GM12874 (cell line): ENCODE measurements at regions not wholly inside any gene's neighbourhood (a gene's known extent, or its start where the extent isn't known, plus 50 kb on each side); places are given as distances from the start of the nearest gene placed in this dataset.

ENCODE experiments used
- TF ChIP-seq, protein P1 (sequence below): IDR thresholded peaks from 2 replicates; pipeline ENCODE4 v1.5.1; 2011; ENCODE audit warnings: low read depth, mild to moderate bottlenecking, control low read depth, low read length, moderate library complexity; ENCODE audit not compliant: insufficient read depth

DNA sequence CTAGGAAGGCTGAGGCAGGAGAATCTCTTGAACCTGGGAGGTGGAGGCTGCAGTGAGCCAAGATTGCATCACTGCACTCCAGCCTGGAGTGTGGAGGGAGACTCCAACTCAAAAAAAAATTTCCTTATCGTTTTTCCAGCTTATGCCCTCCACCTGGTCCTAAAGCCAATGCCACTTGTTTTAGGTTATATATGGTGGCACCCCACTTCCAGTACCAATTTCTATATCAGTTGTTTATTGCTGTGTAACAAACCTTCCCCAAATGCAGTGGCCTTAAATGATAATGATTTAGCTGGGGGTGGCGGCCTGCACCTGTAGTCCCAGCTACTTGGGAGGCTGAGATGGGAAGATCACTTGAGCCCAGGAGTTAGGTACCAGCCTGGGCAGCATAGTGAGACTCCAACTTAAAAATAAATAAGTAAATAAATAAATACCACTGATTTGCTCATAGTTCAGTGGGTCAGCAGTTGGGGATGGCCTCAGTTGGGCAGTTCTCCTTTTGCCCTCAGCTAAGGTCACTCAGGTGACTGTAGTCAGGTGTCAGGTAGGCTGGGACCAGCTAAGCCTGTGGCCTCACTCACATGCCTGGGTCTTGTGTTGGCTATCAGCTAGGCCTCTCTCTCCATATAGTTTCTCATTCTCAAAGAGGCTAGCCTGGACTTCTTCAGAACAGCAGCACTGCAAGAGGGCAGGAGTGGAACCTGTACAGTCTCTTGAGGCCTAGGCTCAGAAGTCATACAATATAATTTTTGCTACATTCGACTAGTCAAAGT is 113.7 kb upstream of the GATA6 start:
- TF ChIP-seq, protein P1, sequence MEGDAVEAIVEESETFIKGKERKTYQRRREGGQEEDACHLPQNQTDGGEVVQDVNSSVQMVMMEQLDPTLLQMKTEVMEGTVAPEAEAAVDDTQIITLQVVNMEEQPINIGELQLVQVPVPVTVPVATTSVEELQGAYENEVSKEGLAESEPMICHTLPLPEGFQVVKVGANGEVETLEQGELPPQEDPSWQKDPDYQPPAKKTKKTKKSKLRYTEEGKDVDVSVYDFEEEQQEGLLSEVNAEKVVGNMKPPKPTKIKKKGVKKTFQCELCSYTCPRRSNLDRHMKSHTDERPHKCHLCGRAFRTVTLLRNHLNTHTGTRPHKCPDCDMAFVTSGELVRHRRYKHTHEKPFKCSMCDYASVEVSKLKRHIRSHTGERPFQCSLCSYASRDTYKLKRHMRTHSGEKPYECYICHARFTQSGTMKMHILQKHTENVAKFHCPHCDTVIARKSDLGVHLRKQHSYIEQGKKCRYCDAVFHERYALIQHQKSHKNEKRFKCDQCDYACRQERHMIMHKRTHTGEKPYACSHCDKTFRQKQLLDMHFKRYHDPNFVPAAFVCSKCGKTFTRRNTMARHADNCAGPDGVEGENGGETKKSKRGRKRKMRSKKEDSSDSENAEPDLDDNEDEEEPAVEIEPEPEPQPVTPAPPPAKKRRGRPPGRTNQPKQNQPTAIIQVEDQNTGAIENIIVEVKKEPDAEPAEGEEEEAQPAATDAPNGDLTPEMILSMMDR = no peak

DNA sequence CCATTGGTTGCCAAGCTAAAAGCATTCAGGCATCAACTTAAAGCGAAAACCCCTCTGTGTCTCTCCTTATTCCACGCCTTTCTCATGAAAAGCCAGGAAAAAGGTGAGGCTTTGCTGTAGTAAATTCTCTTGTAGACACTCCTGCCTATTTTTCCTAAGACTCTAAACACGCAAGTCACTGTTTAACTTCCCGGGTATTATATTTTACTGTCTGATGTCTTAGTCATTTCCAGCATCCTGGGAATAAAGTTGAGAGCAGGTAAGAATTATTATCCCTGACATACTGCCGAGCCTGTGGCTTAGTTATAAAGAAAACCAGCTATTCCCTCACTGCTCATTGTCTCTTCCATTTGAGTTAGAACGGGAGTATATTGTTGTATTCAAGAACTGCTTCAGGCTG is 112.4 kb upstream of the GATA6 start:
- TF ChIP-seq, protein P1 = no peak

GRCh38 chr18:22057908-22058527 is 111.4 kb upstream of the GATA6 start:
- TF ChIP-seq, protein P1 = no peak

DNA sequence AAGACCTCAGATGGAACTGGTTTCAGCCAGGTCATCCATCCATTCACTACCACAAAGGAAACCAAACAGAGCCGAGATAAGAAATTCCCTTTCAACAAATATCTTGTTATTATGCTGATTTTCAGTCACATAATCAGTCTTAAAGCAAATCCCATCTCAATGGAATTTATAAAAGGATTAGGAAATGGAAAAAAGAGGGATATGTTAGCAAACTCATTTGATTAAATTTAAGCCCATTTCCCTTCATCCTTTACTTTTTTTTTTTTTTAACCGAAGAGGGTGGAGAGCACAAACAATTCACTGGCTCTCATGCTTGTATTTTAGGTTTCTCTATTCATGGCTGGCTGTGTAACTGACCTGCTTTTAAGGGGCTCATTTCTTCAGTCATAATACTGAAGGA is 109.0 kb upstream of the GATA6 start:
- TF ChIP-seq, protein P1 = no peak

- TF ChIP-seq, protein P1 = no peak
Measured at GRCh38 chr18:22063102-22063501, 106.3 kb upstream of the GATA6 start.

DNA sequence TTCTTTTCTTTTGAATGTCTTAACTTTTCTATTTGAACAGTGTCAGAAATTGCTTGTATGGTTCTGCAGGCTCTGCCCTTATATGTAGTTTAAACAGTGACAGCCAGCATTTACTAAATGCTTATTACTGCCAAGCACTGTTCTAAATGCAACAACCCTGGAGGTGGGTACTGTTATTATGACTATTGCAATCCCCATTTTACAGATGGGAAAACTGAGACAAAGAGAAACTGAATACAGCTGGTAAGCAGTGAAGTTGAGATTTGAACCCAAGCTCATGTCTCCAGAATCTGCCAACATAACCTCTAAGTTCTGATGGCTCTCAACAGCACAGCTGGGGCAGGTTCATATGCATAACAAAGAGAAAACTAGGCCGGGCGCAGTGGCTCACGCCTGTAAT is 105.7 kb upstream of the GATA6 start:
- TF ChIP-seq, protein P1 = no peak

DNA sequence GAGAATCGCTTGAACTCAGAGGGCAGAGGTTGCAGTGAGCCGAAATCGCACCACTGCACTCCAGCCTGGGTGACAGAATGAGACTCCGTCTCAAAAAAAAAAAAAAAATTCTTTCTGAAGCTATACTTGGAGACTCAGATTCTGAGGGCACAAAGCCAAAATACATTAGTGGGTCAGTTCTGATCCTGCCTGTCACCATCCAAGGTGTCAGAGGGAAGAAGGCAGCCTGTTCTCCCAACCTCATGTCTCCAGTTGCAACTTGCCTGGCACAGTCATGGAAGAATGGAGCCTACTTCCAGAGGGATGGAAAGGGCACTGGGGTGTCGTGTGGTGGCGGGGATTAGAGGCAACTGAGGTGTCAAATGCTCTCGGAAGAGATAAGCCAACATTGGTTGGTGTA is 104.8 kb upstream of the GATA6 start:
- TF ChIP-seq, protein P1 = no peak
